ENCODE measurements at regions not wholly inside any gene's neighbourhood (a gene's known extent, or its start where the extent isn't known, plus 50 kb on each side); places are given as distances from the start of the nearest gene placed in this dataset.

DNA sequence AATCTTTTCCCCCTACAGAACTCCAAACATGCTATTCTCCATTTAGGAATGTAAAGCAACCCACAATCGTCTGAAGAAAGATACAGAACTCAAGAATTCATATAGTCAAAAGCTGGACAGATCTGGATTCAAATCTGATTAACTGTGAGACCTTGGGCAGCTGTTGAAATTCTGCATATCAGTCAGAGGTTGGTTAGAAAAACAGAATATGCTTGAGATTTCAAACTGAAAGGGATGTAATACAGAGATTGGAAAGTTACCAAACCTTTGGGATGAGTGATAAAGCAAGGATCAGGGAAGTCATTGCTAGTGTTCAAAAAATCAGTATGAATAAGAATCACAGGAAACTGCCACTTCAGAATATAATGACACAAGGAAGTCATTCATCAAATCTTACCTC, 406.6 kb downstream of the HTR7 start:
- TF ChIP-seq, protein P1, sequence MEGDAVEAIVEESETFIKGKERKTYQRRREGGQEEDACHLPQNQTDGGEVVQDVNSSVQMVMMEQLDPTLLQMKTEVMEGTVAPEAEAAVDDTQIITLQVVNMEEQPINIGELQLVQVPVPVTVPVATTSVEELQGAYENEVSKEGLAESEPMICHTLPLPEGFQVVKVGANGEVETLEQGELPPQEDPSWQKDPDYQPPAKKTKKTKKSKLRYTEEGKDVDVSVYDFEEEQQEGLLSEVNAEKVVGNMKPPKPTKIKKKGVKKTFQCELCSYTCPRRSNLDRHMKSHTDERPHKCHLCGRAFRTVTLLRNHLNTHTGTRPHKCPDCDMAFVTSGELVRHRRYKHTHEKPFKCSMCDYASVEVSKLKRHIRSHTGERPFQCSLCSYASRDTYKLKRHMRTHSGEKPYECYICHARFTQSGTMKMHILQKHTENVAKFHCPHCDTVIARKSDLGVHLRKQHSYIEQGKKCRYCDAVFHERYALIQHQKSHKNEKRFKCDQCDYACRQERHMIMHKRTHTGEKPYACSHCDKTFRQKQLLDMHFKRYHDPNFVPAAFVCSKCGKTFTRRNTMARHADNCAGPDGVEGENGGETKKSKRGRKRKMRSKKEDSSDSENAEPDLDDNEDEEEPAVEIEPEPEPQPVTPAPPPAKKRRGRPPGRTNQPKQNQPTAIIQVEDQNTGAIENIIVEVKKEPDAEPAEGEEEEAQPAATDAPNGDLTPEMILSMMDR (IDR thresholded peaks at IDR 0.05; ENCODE audit: low read length) = no peak
- TF ChIP-seq EZH2 (optimal IDR thresholded peaks at IDR 0.05; ENCODE audit: low read depth, low read length) = no peak
- no peak for TF ChIP-seq EZH2phosphoT487 (IDR thresholded peaks at IDR 0.05; ENCODE audit: low read length)

Measured in MM.1S (cell line).